HepG2 (cell line): ENCODE measurements at regions not wholly inside any gene's neighbourhood (a gene's known extent, or its start where the extent isn't known, plus 50 kb on each side); places are given as distances from the start of the nearest gene placed in this dataset.

ENCODE experiments used
- ATAC-seq: fragments of 200-7000 bp; cut with Tn5 transposase; 3 replicates; pipeline ENCODE4 v1.9.1; 2020; ENCODE audit warnings: mild to moderate bottlenecking, moderate library complexity
- BruUV-seq: library from RNA; stranded (reverse); fragments of 400-500 nt; replicated peaks from 2 replicates; lab custom pipeline; 2021; lab: Mats Ljungman, UMichigan
- CTCF ChIA-PET: fragments of 300-600 bp; formaldehyde crosslinking; extraction: SDS; loops from one replicate; lab custom pipeline; 2021; ENCODE audit warnings: low total read pairs, inconsistent platforms, low intra/inter-chr PET ratio; lab: Yijun Ruan, JAX
- POLR2A ChIA-PET: fragments of 350-600 bp; sonication (Branson Sonifier 250); formaldehyde crosslinking; loops from one replicate; lab custom pipeline; 2020; ENCODE audit warnings: antibody characterized with exemption, inconsistent platforms; lab: Yijun Ruan, JAX
- DNase-seq: peaks from one replicate; pipeline ENCODE4 v3.0.0-alpha.2; 2015; ENCODE audit warnings: low spot score
- FAIRE-seq: peaks from 3 replicates; lab custom pipeline; 2011; peaks lifted over from hg19 to GRCh38; lab: Jason Lieb, UNC
- H2AFZ ChIP-seq: one replicate; pipeline ENCODE4 v1.6.1; 2011; ENCODE audit warnings: low read length, inconsistent platforms
- H3K27ac ChIP-seq: fragments of 300-600 bp; 3 replicates; pipeline ENCODE4 v1.8.0; 2011; ENCODE audit warnings: mixed run types, mild to moderate bottlenecking, mixed read lengths, low read length, inconsistent platforms; ENCODE audit not compliant: insufficient read depth; ENCODE audit errors: extremely low read length
- H3K27me3 ChIP-seq, 2 experiments: fragments of 200-600 bp in 1 of 2; 2 replicates in 1 of 2; 3 replicates in 1 of 2; pipeline versions ENCODE4 v1.6.0 to v1.8.0; 2011; ENCODE audit warnings: low read length in 2 of 2, mild to moderate bottlenecking in 2 of 2, moderate library complexity in 2 of 2, inconsistent platforms in 1 of 2; ENCODE audit not compliant: insufficient read depth in 2 of 2, control insufficient read depth in 1 of 2
- H3K36me3 ChIP-seq, 2 experiments: fragments of 200-600 bp in 1 of 2; replicated peaks in 1 of 2; 2 replicates in 1 of 2; 3 replicates in 1 of 2; pipeline versions ENCODE4 v1.5.1 to v1.8.0; 2011; ENCODE audit warnings: low read length in 2 of 2, inconsistent platforms in 1 of 2; ENCODE audit not compliant: insufficient read depth in 2 of 2, control insufficient read depth in 1 of 2
- H3K4me1 ChIP-seq: 2 replicates; pipeline ENCODE4 v1.5.1; 2012; ENCODE audit warnings: low read length, inconsistent platforms; ENCODE audit not compliant: insufficient read depth
- H3K4me2 ChIP-seq: 2 replicates; pipeline ENCODE4 v1.6.0; 2011; ENCODE audit warnings: low read depth, low read length, inconsistent platforms
- H3K4me3 ChIP-seq, 3 experiments: fragments of 200-600 bp in 1 of 3; sonication (generic), shearing (Covaris generic) in 1 of 3; replicated peaks in 1 of 3; 2 replicates each; pipeline ENCODE4 v1.5.1; 2011 to 2016; ENCODE audit warnings: low read length in 3 of 3, inconsistent platforms in 2 of 3, low read depth in 2 of 3, mild to moderate bottlenecking in 2 of 3, control low read depth in 1 of 3, mixed read lengths in 1 of 3; ENCODE audit not compliant: insufficient read depth in 1 of 3
- H3K79me2 ChIP-seq: one replicate; pipeline ENCODE4 v1.6.1; 2011; ENCODE audit warnings: low read length, inconsistent platforms; ENCODE audit not compliant: insufficient read depth
- H3K9ac ChIP-seq: 2 replicates; pipeline ENCODE4 v1.6.0; 2011; ENCODE audit warnings: mild to moderate bottlenecking, low read depth, low read length, inconsistent platforms; ENCODE audit not compliant: insufficient read depth
- H3K9me3 ChIP-seq: 2 replicates; pipeline ENCODE4 v1.5.1; 2012; ENCODE audit warnings: mild to moderate bottlenecking, low read length
- H4K20me1 ChIP-seq: 2 replicates; pipeline ENCODE4 v1.6.0; 2011; ENCODE audit warnings: inconsistent platforms, mild to moderate bottlenecking, low read length, moderate library complexity; ENCODE audit not compliant: insufficient read depth
- AHR ChIP-seq: IDR thresholded peaks from 2 replicates; pipeline ENCODE4 v1.6.1; 2018; ENCODE audit warnings: missing genetic modification reagents, missing compliant biosample characterization
- EP300 ChIP-seq, 3 experiments: sonication (generic) in 1 of 3; formaldehyde crosslinking in 1 of 3; IDR thresholded peaks; 2 replicates each; pipeline versions ENCODE4 v1.5.1 to v1.6.1; 2011 to 2020; ENCODE audit warnings: low read depth in 2 of 3, low read length in 2 of 3, borderline replicate concordance in 1 of 3, improper control_type of control experiment in 1 of 3, mild to moderate bottlenecking in 1 of 3, missing genetic modification reagents in 1 of 3, moderate library complexity in 1 of 3
- RBAK ChIP-seq: sonication (generic); formaldehyde crosslinking; IDR thresholded peaks from 2 replicates; pipeline ENCODE4 v1.5.1; 2020; ENCODE audit warnings: mild to moderate bottlenecking, missing genetic modification reagents
- ZNF3 ChIP-seq: IDR thresholded peaks from 2 replicates; pipeline ENCODE4 v1.7.0; 2017; ENCODE audit warnings: inconsistent platforms
- ZNF451 ChIP-seq: sonication (generic); formaldehyde crosslinking; IDR thresholded peaks from 2 replicates; pipeline ENCODE4 v1.5.0; 2020; ENCODE audit warnings: mild to moderate bottlenecking, missing genetic modification reagents
- ZNF614 ChIP-seq: IDR thresholded peaks from 2 replicates; pipeline ENCODE4 v1.6.1; 2018; ENCODE audit warnings: missing biosample characterization, missing genetic modification reagents, inconsistent platforms, borderline replicate concordance
- ZNF773 ChIP-seq: sonication (generic); formaldehyde crosslinking; IDR thresholded peaks from 2 replicates; pipeline ENCODE4 v1.4.0; 2020; ENCODE audit warnings: missing genetic modification reagents, borderline replicate concordance
- WGBS: methylation state at CpG from one replicate; pipeline ENCODE4 v1.1.6; 2017; ENCODE audit warnings: low lambda C conversion rate; 5-methylcytosine and 5-hydroxymethylcytosine counted together
- in situ Hi-C: cut with HindIII; loops from 2 replicates; pipeline ENCODE4 v1.10.0; 2017; ENCODE audit warnings: low pct_unique_long_range_greater_than_20kb; ENCODE audit not compliant: extremely low pct_ligation_motif_present
- intact Hi-C: fragments of 100-400 bp; cut with micrococcal nuclease; formaldehyde crosslinking; loops from one replicate; pipeline ENCODE4 v1.10.0; 2022; ENCODE audit not compliant: unreplicated experiment
- TF ChIP-seq, protein P1 (sequence below): sonication (generic); formaldehyde crosslinking; IDR thresholded peaks from 2 replicates; pipeline ENCODE4 v1.4.0; 2020; ENCODE audit warnings: missing genetic modification reagents

- CTCF ChIA-PET, result no interaction called here
- Histone ChIP-seq H3K27ac (no peak overlapping the region), H3K9ac (no peak overlapping the region), H3K4me2 (no peak overlapping the region), H3K36me3 (no peaks in the 10 kb centered on the region), H3K4me3 (no peak overlapping the region), H3K4me1 (no peaks in the 10 kb centered on the region), H4K20me1 (no peaks in the 10 kb centered on the region), H3K27me3 (no peaks in the 10 kb centered on the region), H2AFZ (no peak overlapping the region), H3K9me3 (no peaks in the 10 kb centered on the region), H3K79me2 (no peaks in the 10 kb centered on the region)
- WGBS, result 3% methylated on average over 3 of the region's 3 CpGs
- BruUV-seq, result no TSS peak
- POLR2A ChIA-PET, result no interaction called here
- ATAC-seq (no peak), FAIRE-seq (no peak), DNase-seq (no peak)
- intact Hi-C loops (no loop called here), in situ Hi-C loops (no loop called here)
- TF ChIP-seq ZNF614 (CRISPR knock-in tag), result no peak
- no peak for TF ChIP-seq EP300 (IDR thresholded peaks at IDR 0.05; ENCODE audit: low read depth in 2 of 2, low read length in 2 of 2)
- no peak for TF ChIP-seq EP300 (CRISPR knock-in tag; IDR thresholded peaks at IDR 0.05; ENCODE audit: borderline replicate concordance)
- TF ChIP-seq ZNF3 (CRISPR knock-in tag), result no peak
- TF ChIP-seq, protein P1, sequence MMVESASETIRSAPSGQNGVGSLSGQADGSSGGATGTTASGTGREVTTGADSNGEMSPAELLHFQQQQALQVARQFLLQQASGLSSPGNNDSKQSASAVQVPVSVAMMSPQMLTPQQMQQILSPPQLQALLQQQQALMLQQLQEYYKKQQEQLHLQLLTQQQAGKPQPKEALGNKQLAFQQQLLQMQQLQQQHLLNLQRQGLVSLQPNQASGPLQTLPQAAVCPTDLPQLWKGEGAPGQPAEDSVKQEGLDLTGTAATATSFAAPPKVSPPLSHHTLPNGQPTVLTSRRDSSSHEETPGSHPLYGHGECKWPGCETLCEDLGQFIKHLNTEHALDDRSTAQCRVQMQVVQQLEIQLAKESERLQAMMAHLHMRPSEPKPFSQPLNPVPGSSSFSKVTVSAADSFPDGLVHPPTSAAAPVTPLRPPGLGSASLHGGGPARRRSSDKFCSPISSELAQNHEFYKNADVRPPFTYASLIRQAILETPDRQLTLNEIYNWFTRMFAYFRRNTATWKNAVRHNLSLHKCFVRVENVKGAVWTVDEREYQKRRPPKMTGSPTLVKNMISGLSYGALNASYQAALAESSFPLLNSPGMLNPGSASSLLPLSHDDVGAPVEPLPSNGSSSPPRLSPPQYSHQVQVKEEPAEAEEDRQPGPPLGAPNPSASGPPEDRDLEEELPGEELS (CRISPR knock-in tag), result no peak
- no peak for TF ChIP-seq AHR (CRISPR knock-in tag)
- no peak for TF ChIP-seq RBAK
- TF ChIP-seq ZNF773 (CRISPR knock-in tag), result no peak
- TF ChIP-seq ZNF451 (CRISPR knock-in tag), result no peak
Observed at GRCh38 chr4:173866322-173867026, 336.4 kb upstream of the HAND2 start.
